ENCODE measurements at regions not wholly inside any gene's neighbourhood (a gene's known extent, or its start where the extent isn't known, plus 50 kb on each side); places are given as distances from the start of the nearest gene placed in this dataset.

DNA sequence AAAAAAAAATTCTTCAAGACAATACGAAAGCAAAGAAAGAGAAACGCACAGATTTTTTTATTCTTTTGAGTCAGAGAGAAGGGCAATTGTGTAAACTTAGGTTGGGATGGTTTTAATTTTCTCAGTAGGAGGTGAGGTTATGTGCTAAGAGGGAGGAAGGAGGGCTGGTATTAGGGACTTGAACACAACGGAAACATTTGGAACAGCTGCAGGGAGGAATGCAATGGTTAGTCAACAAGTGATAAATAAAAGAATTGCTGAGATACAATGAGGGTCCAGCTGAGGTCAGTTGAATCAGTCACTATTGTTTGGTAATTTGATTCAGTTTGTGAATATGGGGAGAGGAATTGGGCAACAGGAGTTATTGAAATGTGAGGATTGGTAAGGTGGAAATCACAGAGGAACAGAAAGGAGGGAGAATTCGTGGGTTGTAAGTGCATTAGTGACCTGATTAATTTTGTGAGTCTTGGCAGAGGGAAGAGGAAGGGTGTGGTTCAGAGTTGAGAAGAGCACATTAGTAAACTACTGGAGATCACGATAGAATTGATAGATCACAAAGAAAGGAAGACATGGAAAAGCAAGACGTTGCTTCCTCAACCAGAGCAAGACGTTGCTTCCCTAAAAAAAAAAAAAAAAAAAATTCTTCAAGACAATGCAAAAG lies 499.5 kb upstream of the SPRY2 start:
- 25% methylated on average over 7 of the region's 7 CpGs for WGBS (ENCODE audit: missing lambda C conversion rate)
- no peak overlapping the region for H3K4me3 ChIP-seq
- FAIRE-seq: no peak
- H3K4me1 ChIP-seq: no peaks in the 10 kb centered on the region
- no peak overlapping the region for H3K27ac ChIP-seq
- TF ChIP-seq RAD21 (conservative IDR thresholded peaks at IDR 0.05 in 1 of 2, IDR thresholded peaks at IDR 0.05 in 1 of 2): no peak
- TF ChIP-seq EP300 (IDR thresholded peaks at IDR 0.05): no peak
- no peak for TF ChIP-seq JUNB (IDR thresholded peaks at IDR 0.05)
- no peak for TF ChIP-seq SMC3 (IDR thresholded peaks at IDR 0.05)
- TF ChIP-seq RARB (CRISPR knock-in tag; IDR thresholded peaks at IDR 0.05): no peak
- no peak for TF ChIP-seq FOXS1 (CRISPR knock-in tag; IDR thresholded peaks at IDR 0.05)
- TF ChIP-seq ZSCAN20 (CRISPR knock-in tag; IDR thresholded peaks at IDR 0.05): no peak
- TF ChIP-seq, protein P1, sequence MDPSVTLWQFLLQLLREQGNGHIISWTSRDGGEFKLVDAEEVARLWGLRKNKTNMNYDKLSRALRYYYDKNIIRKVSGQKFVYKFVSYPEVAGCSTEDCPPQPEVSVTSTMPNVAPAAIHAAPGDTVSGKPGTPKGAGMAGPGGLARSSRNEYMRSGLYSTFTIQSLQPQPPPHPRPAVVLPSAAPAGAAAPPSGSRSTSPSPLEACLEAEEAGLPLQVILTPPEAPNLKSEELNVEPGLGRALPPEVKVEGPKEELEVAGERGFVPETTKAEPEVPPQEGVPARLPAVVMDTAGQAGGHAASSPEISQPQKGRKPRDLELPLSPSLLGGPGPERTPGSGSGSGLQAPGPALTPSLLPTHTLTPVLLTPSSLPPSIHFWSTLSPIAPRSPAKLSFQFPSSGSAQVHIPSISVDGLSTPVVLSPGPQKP (IDR thresholded peaks at IDR 0.05; ENCODE audit: low read depth, low read length): no peak
- TF ChIP-seq, protein P2, sequence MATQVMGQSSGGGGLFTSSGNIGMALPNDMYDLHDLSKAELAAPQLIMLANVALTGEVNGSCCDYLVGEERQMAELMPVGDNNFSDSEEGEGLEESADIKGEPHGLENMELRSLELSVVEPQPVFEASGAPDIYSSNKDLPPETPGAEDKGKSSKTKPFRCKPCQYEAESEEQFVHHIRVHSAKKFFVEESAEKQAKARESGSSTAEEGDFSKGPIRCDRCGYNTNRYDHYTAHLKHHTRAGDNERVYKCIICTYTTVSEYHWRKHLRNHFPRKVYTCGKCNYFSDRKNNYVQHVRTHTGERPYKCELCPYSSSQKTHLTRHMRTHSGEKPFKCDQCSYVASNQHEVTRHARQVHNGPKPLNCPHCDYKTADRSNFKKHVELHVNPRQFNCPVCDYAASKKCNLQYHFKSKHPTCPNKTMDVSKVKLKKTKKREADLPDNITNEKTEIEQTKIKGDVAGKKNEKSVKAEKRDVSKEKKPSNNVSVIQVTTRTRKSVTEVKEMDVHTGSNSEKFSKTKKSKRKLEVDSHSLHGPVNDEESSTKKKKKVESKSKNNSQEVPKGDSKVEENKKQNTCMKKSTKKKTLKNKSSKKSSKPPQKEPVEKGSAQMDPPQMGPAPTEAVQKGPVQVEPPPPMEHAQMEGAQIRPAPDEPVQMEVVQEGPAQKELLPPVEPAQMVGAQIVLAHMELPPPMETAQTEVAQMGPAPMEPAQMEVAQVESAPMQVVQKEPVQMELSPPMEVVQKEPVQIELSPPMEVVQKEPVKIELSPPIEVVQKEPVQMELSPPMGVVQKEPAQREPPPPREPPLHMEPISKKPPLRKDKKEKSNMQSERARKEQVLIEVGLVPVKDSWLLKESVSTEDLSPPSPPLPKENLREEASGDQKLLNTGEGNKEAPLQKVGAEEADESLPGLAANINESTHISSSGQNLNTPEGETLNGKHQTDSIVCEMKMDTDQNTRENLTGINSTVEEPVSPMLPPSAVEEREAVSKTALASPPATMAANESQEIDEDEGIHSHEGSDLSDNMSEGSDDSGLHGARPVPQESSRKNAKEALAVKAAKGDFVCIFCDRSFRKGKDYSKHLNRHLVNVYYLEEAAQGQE (IDR thresholded peaks at IDR 0.05): no peak
- POLR2A ChIA-PET: no interaction called here
- CTCF ChIA-PET: no interaction called here
- no peak overlapping the region for H3K4me2 ChIP-seq
- no peak for ATAC-seq
- H3K9me3 ChIP-seq: no peaks in the 10 kb centered on the region
- no peak for DNase-seq (ENCODE audit: low read depth in 1 of 2, low spot score in 1 of 2)

DNA sequence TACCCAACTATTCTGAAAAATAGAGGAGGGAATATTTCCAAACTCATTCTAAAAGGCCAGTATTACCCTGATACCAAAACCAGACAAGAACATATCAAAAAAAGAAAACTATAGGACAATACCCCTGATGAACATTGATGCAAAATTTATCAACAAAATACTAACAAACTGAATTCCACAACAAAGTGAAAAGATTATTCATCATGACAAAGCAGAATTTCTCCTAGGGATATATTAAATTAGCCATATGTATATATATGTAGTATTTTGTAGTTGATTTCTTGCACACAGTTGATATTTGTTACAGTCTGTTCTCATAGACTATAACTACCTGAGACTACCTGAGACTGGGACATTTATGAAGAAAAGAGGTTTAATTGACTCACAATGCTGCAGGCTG lies 495.0 kb upstream of the SPRY2 start:
- Histone ChIP-seq H3K4me1 (no peaks in the 10 kb centered on the region), H3K27ac (no peak overlapping the region), H3K4me2 (no peak overlapping the region), H3K9me3 (no peaks in the 10 kb centered on the region), H3K4me3 (no peak overlapping the region)
- CTCF ChIA-PET: no interaction called here
- POLR2A ChIA-PET: no interaction called here
- FAIRE-seq (no peak), DNase-seq (ENCODE audit: low read depth in 1 of 2, low spot score in 1 of 2) (no peak), ATAC-seq (no peak)
- TF ChIP-seq, protein P1 (IDR thresholded peaks at IDR 0.05; ENCODE audit: low read depth, low read length): no peak

DNA sequence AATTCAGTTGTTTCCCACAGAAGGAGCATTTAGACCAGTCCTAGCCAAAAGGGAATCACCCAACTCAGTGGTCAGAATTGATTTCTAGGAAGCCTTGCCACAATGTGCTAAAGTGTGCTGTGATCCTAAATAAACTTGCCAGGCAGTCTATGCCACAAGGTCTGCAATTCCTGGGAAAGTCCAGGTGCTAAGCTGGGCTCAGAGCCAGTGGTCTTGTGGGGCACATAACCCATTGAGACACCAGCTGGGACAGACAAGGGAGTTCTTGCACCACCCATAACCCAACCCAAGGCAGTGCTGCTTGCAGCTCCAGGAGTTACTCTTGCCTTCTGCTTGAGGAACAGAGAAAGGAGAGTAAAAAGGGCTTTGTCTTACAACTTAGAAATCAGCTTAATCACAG lies 489.5 kb upstream of the SPRY2 start:
- ChIA-PET CTCF (no interaction called here), POLR2A (no interaction called here)
- TF ChIP-seq HOXB13 (CRISPR knock-in tag; IDR thresholded peaks at IDR 0.05; ENCODE audit: low read depth): no peak
- no peak for TF ChIP-seq HOXB5 (CRISPR knock-in tag; IDR thresholded peaks at IDR 0.05)
- TF ChIP-seq CHD2 (IDR thresholded peaks at IDR 0.05; ENCODE audit: low read length, partially characterized antibody): no peak
- no peak for TF ChIP-seq NFE2L2 (conservative IDR thresholded peaks at IDR 0.05; ENCODE audit: low read length)
- no peak for TF ChIP-seq POLR2A (IDR thresholded peaks at IDR 0.05; ENCODE audit: low read length)
- no peak for TF ChIP-seq JUNB (IDR thresholded peaks at IDR 0.05)
- H3K27ac ChIP-seq: no peak overlapping the region
- no peak for FAIRE-seq
- H3K4me3 ChIP-seq: no peak overlapping the region
- no peak overlapping the region for H3K4me2 ChIP-seq
- no peaks in the 10 kb centered on the region for H3K9me3 ChIP-seq
- ATAC-seq: no peak
- no peak for DNase-seq (ENCODE audit: low read depth in 1 of 2, low spot score in 1 of 2)
- H3K4me1 ChIP-seq: no peaks in the 10 kb centered on the region

DNA sequence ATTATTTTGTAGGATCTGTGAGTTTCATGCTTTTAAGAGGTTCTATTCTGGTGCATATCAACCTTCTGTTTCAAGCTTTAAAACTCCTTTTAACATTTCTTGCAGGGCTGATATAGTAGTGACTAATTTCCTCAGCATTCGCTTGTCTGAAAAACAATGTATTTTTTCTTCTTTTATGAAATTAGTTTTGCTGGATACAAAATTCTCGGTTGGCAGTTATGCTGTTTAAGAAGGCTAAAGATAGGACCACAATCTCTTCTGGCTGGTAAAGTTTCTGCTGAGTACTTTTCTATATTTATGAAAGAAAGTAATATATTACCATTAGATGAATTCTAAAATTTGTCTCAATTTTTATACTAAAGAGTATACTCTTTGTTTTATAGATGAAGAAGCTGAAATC lies 487.8 kb upstream of the SPRY2 start:
- Histone ChIP-seq H3K9me3 (no peaks in the 10 kb centered on the region), H3K4me3 (no peak overlapping the region), H3K4me1 (no peaks in the 10 kb centered on the region), H3K4me2 (no peak overlapping the region), H3K27ac (no peak overlapping the region)
- ChIA-PET CTCF (no interaction called here), POLR2A (no interaction called here)
- ATAC-seq: no peak
- no peak for DNase-seq (ENCODE audit: low read depth in 1 of 2, low spot score in 1 of 2)
- WGBS (ENCODE audit: missing lambda C conversion rate): 36% methylated on average over 2 of the region's 2 CpGs
- no peak for TF ChIP-seq SMC3 (IDR thresholded peaks at IDR 0.05)
- no peak for TF ChIP-seq SREBF2 (IDR thresholded peaks at IDR 0.05)
- no peak for TF ChIP-seq FOXS1 (CRISPR knock-in tag; IDR thresholded peaks at IDR 0.05)
- TF ChIP-seq CHD2 (IDR thresholded peaks at IDR 0.05; ENCODE audit: low read length, partially characterized antibody): no peak
- TF ChIP-seq BHLHE40 (IDR thresholded peaks at IDR 0.05; ENCODE audit: low read depth, low read length): no peak
- TF ChIP-seq TFCP2L1 (CRISPR knock-in tag; IDR thresholded peaks at IDR 0.05): no peak
- FAIRE-seq: no peak

Measured in A549 (cell line).